ENCODE measurements at regions not wholly inside any gene's neighbourhood (a gene's known extent, or its start where the extent isn't known, plus 50 kb on each side); places are given as distances from the start of the nearest gene placed in this dataset.

- no peak overlapping the region for H3K4me2 ChIP-seq (ENCODE audit: low read length)
- no peak overlapping the region for H3K4me3 ChIP-seq (ENCODE audit: low read depth, low read length)
- H2AK5ac ChIP-seq (ENCODE audit: low read length), result no peak overlapping the region
- no peak overlapping the region for H3K27ac ChIP-seq (ENCODE audit: low read depth, low read length)
- H3K9me3 ChIP-seq (ENCODE audit: insufficient read depth, low read depth, low read length), result no peaks in the 10 kb centered on the region
- no peaks in the 10 kb centered on the region for H3K4me1 ChIP-seq (ENCODE audit: control insufficient read depth in 1 of 2, insufficient read depth in 2 of 2, low read length in 2 of 2)
- H3K18ac ChIP-seq (ENCODE audit: low read length), result no peak overlapping the region
- no peaks in the 10 kb centered on the region for H3K36me3 ChIP-seq (ENCODE audit: control insufficient read depth in 1 of 2, insufficient read depth in 2 of 2, low read length in 2 of 2)
- H3K27me3 ChIP-seq (ENCODE audit: insufficient read depth, low read length), result no peaks in the 10 kb centered on the region
- H2BK120ac ChIP-seq (ENCODE audit: insufficient read depth, low read length, poor library complexity), result no peak overlapping the region
- H3K4ac ChIP-seq (ENCODE audit: low read depth, low read length), result no peak overlapping the region
- no peak overlapping the region for H2BK12ac ChIP-seq (ENCODE audit: low read length)
- no CpG with 5 or more reads among the region's 5 CpGs for WGBS (ENCODE audit: extremely low coverage, insufficient coverage, insufficient read length)
- H3K9ac ChIP-seq (ENCODE audit: low read length), result no peak overlapping the region
- H3K79me1 ChIP-seq (ENCODE audit: low read length), result no peaks in the 10 kb centered on the region
- no peak overlapping the region for H3K14ac ChIP-seq (ENCODE audit: low read length)
- H3K79me2 ChIP-seq (ENCODE audit: control insufficient read depth, insufficient read depth, low read length, poor library complexity), result no peaks in the 10 kb centered on the region
- H2BK5ac ChIP-seq (ENCODE audit: low read depth, low read length, poor library complexity), result no peak overlapping the region
- H4K12ac ChIP-seq (ENCODE audit: low read depth, low read length), result no peak overlapping the region
- H4K91ac ChIP-seq (ENCODE audit: low read depth, low read length), result no peak overlapping the region
- no peak overlapping the region for H2AFZ ChIP-seq (ENCODE audit: insufficient read depth, low read length, poor library complexity)
- no peak overlapping the region for H4K8ac ChIP-seq (ENCODE audit: low read depth, low read length)
- no peak for DNase-seq
- H3K23ac ChIP-seq (ENCODE audit: low read length), result no peak overlapping the region
These were observed 138.8 kb upstream of the CD180 start for GRCh38 chr5:67335426-67335825.

GRCh38 chr5:67334373-67334772, 137.8 kb upstream of the CD180 start:
- DNase-seq, result no peak
- no peak overlapping the region for H3K4ac ChIP-seq (ENCODE audit: low read depth, low read length)

GRCh38 chr5:67333171-67333570, 136.6 kb upstream of the CD180 start:
- no peak overlapping the region for H2BK12ac ChIP-seq (ENCODE audit: low read length)
- H2BK120ac ChIP-seq (ENCODE audit: insufficient read depth, low read length, poor library complexity), result no peak overlapping the region
- no peaks in the 10 kb centered on the region for H3K4me1 ChIP-seq (ENCODE audit: control insufficient read depth in 1 of 2, insufficient read depth in 2 of 2, low read length in 2 of 2)
- H3K23ac ChIP-seq (ENCODE audit: low read length), result no peak overlapping the region
- no peak for DNase-seq
- no peak overlapping the region for H2AFZ ChIP-seq (ENCODE audit: insufficient read depth, low read length, poor library complexity)
- no peak overlapping the region for H3K9ac ChIP-seq (ENCODE audit: low read length)
- no peak overlapping the region for H3K27ac ChIP-seq (ENCODE audit: low read depth, low read length)
- no CpG with 5 or more reads among the region's 2 CpGs for WGBS (ENCODE audit: extremely low coverage, insufficient coverage, insufficient read length)
- H2AK5ac ChIP-seq (ENCODE audit: low read length), result no peak overlapping the region
- H3K27me3 ChIP-seq (ENCODE audit: insufficient read depth, low read length), result no peaks in the 10 kb centered on the region
- H3K4ac ChIP-seq (ENCODE audit: low read depth, low read length), result no peak overlapping the region
- no peaks in the 10 kb centered on the region for H3K79me2 ChIP-seq (ENCODE audit: control insufficient read depth, insufficient read depth, low read length, poor library complexity)
- no peak overlapping the region for H3K14ac ChIP-seq (ENCODE audit: low read length)
- H2BK5ac ChIP-seq (ENCODE audit: low read depth, low read length, poor library complexity), result no peak overlapping the region
- H3K9me3 ChIP-seq (ENCODE audit: insufficient read depth, low read depth, low read length), result no peaks in the 10 kb centered on the region
- no peak overlapping the region for H3K4me2 ChIP-seq (ENCODE audit: low read length)
- H3K18ac ChIP-seq (ENCODE audit: low read length), result no peak overlapping the region
- no peak overlapping the region for H4K8ac ChIP-seq (ENCODE audit: low read depth, low read length)
- H3K79me1 ChIP-seq (ENCODE audit: low read length), result no peaks in the 10 kb centered on the region
- no peak overlapping the region for H4K12ac ChIP-seq (ENCODE audit: low read depth, low read length)
- no peaks in the 10 kb centered on the region for H3K36me3 ChIP-seq (ENCODE audit: control insufficient read depth in 1 of 2, insufficient read depth in 2 of 2, low read length in 2 of 2)
- no peak overlapping the region for H3K4me3 ChIP-seq (ENCODE audit: low read depth, low read length)
- no peak overlapping the region for H4K91ac ChIP-seq (ENCODE audit: low read depth, low read length)

More at GRCh38 chr5:67334373-67334772, 137.8 kb upstream of the CD180 start:
- WGBS (ENCODE audit: extremely low coverage, insufficient coverage, insufficient read length), result no CpG with 5 or more reads among the region's 1 CpG
- H2AK5ac ChIP-seq (ENCODE audit: low read length), result no peak overlapping the region
- H2BK5ac ChIP-seq (ENCODE audit: low read depth, low read length, poor library complexity), result no peak overlapping the region
- no peaks in the 10 kb centered on the region for H3K9me3 ChIP-seq (ENCODE audit: insufficient read depth, low read depth, low read length)
- no peak overlapping the region for H3K4me2 ChIP-seq (ENCODE audit: low read length)
- H2AFZ ChIP-seq (ENCODE audit: insufficient read depth, low read length, poor library complexity), result no peak overlapping the region
- no peaks in the 10 kb centered on the region for H3K79me2 ChIP-seq (ENCODE audit: control insufficient read depth, insufficient read depth, low read length, poor library complexity)
- no peak overlapping the region for H3K4me3 ChIP-seq (ENCODE audit: low read depth, low read length)
- H3K27me3 ChIP-seq (ENCODE audit: insufficient read depth, low read length), result no peaks in the 10 kb centered on the region
- no peak overlapping the region for H4K8ac ChIP-seq (ENCODE audit: low read depth, low read length)
- H2BK120ac ChIP-seq (ENCODE audit: insufficient read depth, low read length, poor library complexity), result no peak overlapping the region
- no peak overlapping the region for H3K23ac ChIP-seq (ENCODE audit: low read length)
- H4K12ac ChIP-seq (ENCODE audit: low read depth, low read length), result no peak overlapping the region
- H3K4me1 ChIP-seq (ENCODE audit: control insufficient read depth in 1 of 2, insufficient read depth in 2 of 2, low read length in 2 of 2), result no peaks in the 10 kb centered on the region
- no peak overlapping the region for H3K27ac ChIP-seq (ENCODE audit: low read depth, low read length)
- H2BK12ac ChIP-seq (ENCODE audit: low read length), result no peak overlapping the region
- no peak overlapping the region for H3K18ac ChIP-seq (ENCODE audit: low read length)
- no peak overlapping the region for H4K91ac ChIP-seq (ENCODE audit: low read depth, low read length)
- no peaks in the 10 kb centered on the region for H3K79me1 ChIP-seq (ENCODE audit: low read length)
- no peak overlapping the region for H3K9ac ChIP-seq (ENCODE audit: low read length)
- no peaks in the 10 kb centered on the region for H3K36me3 ChIP-seq (ENCODE audit: control insufficient read depth in 1 of 2, insufficient read depth in 2 of 2, low read length in 2 of 2)
- H3K14ac ChIP-seq (ENCODE audit: low read length), result no peak overlapping the region

GRCh38 chr5:67331296-67331925, 134.8 kb upstream of the CD180 start:
- H3K4me3 ChIP-seq (ENCODE audit: low read depth, low read length), result no peak overlapping the region
- H2BK12ac ChIP-seq (ENCODE audit: low read length), result no peak overlapping the region
- H2BK120ac ChIP-seq (ENCODE audit: insufficient read depth, low read length, poor library complexity), result no peak overlapping the region
- H2BK5ac ChIP-seq (ENCODE audit: low read depth, low read length, poor library complexity), result no peak overlapping the region
- H4K12ac ChIP-seq (ENCODE audit: low read depth, low read length), result no peak overlapping the region
- no peak overlapping the region for H4K8ac ChIP-seq (ENCODE audit: low read depth, low read length)
- no peaks in the 10 kb centered on the region for H3K27me3 ChIP-seq (ENCODE audit: insufficient read depth, low read length)
- no peak overlapping the region for H3K14ac ChIP-seq (ENCODE audit: low read length)
- no peak overlapping the region for H3K27ac ChIP-seq (ENCODE audit: low read depth, low read length)
- no peaks in the 10 kb centered on the region for H3K79me1 ChIP-seq (ENCODE audit: low read length)
- no peak overlapping the region for H3K4ac ChIP-seq (ENCODE audit: low read depth, low read length)
- no peak for DNase-seq
- H2AFZ ChIP-seq (ENCODE audit: insufficient read depth, low read length, poor library complexity), result no peak overlapping the region
- H3K79me2 ChIP-seq (ENCODE audit: control insufficient read depth, insufficient read depth, low read length, poor library complexity), result no peaks in the 10 kb centered on the region
- H3K23ac ChIP-seq (ENCODE audit: low read length), result no peak overlapping the region
- no peak overlapping the region for H3K18ac ChIP-seq (ENCODE audit: low read length)
- no peaks in the 10 kb centered on the region for H3K4me1 ChIP-seq (ENCODE audit: control insufficient read depth in 1 of 2, insufficient read depth in 2 of 2, low read length in 2 of 2)
- H3K4me2 ChIP-seq (ENCODE audit: low read length), result no peak overlapping the region
- H4K91ac ChIP-seq (ENCODE audit: low read depth, low read length), result no peak overlapping the region
- no peaks in the 10 kb centered on the region for H3K9me3 ChIP-seq (ENCODE audit: insufficient read depth, low read depth, low read length)
- WGBS (ENCODE audit: extremely low coverage, insufficient coverage, insufficient read length), result no CpG with 5 or more reads among the region's 4 CpGs
- H3K9ac ChIP-seq (ENCODE audit: low read length), result no peak overlapping the region
- H2AK5ac ChIP-seq (ENCODE audit: low read length), result no peak overlapping the region
- H3K36me3 ChIP-seq (ENCODE audit: control insufficient read depth in 1 of 2, insufficient read depth in 2 of 2, low read length in 2 of 2), result no peaks in the 10 kb centered on the region
